Forelimb muscle (tissue), 1 donor: ENCODE measurements at regions not wholly inside any gene's neighbourhood (a gene's known extent, or its start where the extent isn't known, plus 50 kb on each side); places are given as distances from the start of the nearest gene placed in this dataset.
"Not testable (repeated sequence)": the region's sequence is repeated elsewhere in the genome, so short reads cannot be mapped to it uniquely, and the experiment has no call there.

Experiments
- DNase-seq: peaks from one replicate; pipeline ENCODE4 v3.0.0-alpha.2; 2013; ENCODE audit warnings: low read depth

GRCh38 chr2:84373391-84373790 is 85.7 kb downstream of the SUCLG1 start:
- no peak for DNase-seq

- no peak for DNase-seq
Measured at GRCh38 chr2:84362541-84362940, 96.5 kb downstream of the SUCLG1 start.

GRCh38 chr2:84338069-84338468 is 121.0 kb downstream of the SUCLG1 start:
- DNase-seq = no peak

- no peak for DNase-seq
Measured at GRCh38 chr2:84327645-84328249, 131.3 kb downstream of the SUCLG1 start.

- no peak for DNase-seq
Measured at GRCh38 chr2:84326831-84327432, 132.1 kb downstream of the SUCLG1 start.

- no peak for DNase-seq
Measured at GRCh38 chr2:84323890-84324289, 135.2 kb downstream of the SUCLG1 start.

GRCh38 chr2:84320940-84321339 is 138.1 kb downstream of the SUCLG1 start:
- DNase-seq = no peak

- no peak for DNase-seq
Measured at GRCh38 chr2:84319581-84319980, 139.5 kb downstream of the SUCLG1 start.

- no peak for DNase-seq
Measured at GRCh38 chr2:84317135-84317534, 141.9 kb downstream of the SUCLG1 start.

- peak; percentile 26 for DNase-seq
Measured at GRCh38 chr2:84314901-84315330, 144.2 kb downstream of the SUCLG1 start.

GRCh38 chr2:84314250-84314649 is 144.8 kb downstream of the SUCLG1 start:
- DNase-seq = no peak

- DNase-seq = no peak
Measured at GRCh38 chr2:84309281-84309680, 149.8 kb downstream of the SUCLG1 start.

GRCh38 chr2:84306361-84306760 is 152.7 kb downstream of the SUCLG1 start:
- DNase-seq = no peak

GRCh38 chr2:84302513-84303412 is 156.3 kb downstream of the SUCLG1 start:
- peak; percentile 8 for DNase-seq

GRCh38 chr2:84301717-84302116 is 157.4 kb downstream of the SUCLG1 start:
- DNase-seq = no peak

GRCh38 chr2:84300696-84301029 is 158.4 kb downstream of the SUCLG1 start:
- no peak for DNase-seq

- not testable (repeated sequence) for DNase-seq
Measured at GRCh38 chr2:84300001-84300695, 158.9 kb downstream of the SUCLG1 start.

- no peak for DNase-seq
Measured at GRCh38 chr2:84299211-84299775, 159.8 kb downstream of the SUCLG1 start.

- DNase-seq = no peak
Measured at GRCh38 chr2:84297155-84297554, 161.9 kb downstream of the SUCLG1 start.

GRCh38 chr2:84293791-84294380 is 165.2 kb downstream of the SUCLG1 start:
- no peak for DNase-seq

GRCh38 chr2:84292545-84292944 is 166.5 kb downstream of the SUCLG1 start:
- DNase-seq = no peak

- DNase-seq = no peak
Measured at GRCh38 chr2:84290537-84290936, 168.5 kb downstream of the SUCLG1 start.
